Hepatocyte (in vitro differentiated cells): ENCODE measurements at regions not wholly inside any gene's neighbourhood (a gene's known extent, or its start where the extent isn't known, plus 50 kb on each side); places are given as distances from the start of the nearest gene placed in this dataset.

Source experiments
- EZH2 ChIP-seq: fragments of 200-600 bp; sonication (generic); IDR thresholded peaks from 2 replicates; pipeline ENCODE4 v1.6.1; 2016; ENCODE audit warnings: antibody characterized with exemption, mild to moderate bottlenecking, borderline replicate concordance
- EZH2phosphoT487 ChIP-seq: fragments of 200-600 bp; sonication (generic); IDR thresholded peaks from one replicate; pipeline ENCODE4 v1.6.1; 2018; ENCODE audit warnings: antibody characterized with exemption, mild to moderate bottlenecking, low read depth, moderate library complexity; ENCODE audit not compliant: unreplicated experiment, severe bottlenecking
- TF ChIP-seq, protein P1 (sequence below): fragments of 200-600 bp; sonication (generic); IDR thresholded peaks from 2 replicates; pipeline ENCODE4 v1.5.1; 2016; ENCODE audit warnings: antibody characterized with exemption, mild to moderate bottlenecking; ENCODE audit not compliant: poor library complexity

DNA sequence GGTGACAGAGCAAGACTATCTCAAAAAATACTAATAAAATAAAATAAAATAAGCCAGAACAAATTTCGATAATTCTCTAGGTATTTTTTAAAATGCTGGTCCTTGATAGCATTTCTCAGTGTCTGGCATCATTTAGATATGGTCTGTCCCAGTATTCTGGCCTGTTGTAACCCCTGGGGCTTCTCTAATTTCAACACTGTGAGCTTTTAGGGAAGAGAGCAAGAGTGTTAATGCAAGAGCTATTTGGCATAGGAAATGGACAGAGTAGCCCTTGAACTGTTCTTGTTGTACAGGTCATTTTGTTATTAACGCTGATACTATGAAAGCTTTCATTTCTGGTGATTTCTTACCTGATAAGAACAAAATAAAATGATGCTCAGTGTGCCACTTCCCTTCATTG is 112.2 kb upstream of the ZNF608 start:
- TF ChIP-seq EZH2phosphoT487 = no peak
- TF ChIP-seq, protein P1, sequence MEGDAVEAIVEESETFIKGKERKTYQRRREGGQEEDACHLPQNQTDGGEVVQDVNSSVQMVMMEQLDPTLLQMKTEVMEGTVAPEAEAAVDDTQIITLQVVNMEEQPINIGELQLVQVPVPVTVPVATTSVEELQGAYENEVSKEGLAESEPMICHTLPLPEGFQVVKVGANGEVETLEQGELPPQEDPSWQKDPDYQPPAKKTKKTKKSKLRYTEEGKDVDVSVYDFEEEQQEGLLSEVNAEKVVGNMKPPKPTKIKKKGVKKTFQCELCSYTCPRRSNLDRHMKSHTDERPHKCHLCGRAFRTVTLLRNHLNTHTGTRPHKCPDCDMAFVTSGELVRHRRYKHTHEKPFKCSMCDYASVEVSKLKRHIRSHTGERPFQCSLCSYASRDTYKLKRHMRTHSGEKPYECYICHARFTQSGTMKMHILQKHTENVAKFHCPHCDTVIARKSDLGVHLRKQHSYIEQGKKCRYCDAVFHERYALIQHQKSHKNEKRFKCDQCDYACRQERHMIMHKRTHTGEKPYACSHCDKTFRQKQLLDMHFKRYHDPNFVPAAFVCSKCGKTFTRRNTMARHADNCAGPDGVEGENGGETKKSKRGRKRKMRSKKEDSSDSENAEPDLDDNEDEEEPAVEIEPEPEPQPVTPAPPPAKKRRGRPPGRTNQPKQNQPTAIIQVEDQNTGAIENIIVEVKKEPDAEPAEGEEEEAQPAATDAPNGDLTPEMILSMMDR = no peak
- no peak for TF ChIP-seq EZH2
